ENCODE measurements at regions not wholly inside any gene's neighbourhood (a gene's known extent, or its start where the extent isn't known, plus 50 kb on each side); places are given as distances from the start of the nearest gene placed in this dataset.

DNA sequence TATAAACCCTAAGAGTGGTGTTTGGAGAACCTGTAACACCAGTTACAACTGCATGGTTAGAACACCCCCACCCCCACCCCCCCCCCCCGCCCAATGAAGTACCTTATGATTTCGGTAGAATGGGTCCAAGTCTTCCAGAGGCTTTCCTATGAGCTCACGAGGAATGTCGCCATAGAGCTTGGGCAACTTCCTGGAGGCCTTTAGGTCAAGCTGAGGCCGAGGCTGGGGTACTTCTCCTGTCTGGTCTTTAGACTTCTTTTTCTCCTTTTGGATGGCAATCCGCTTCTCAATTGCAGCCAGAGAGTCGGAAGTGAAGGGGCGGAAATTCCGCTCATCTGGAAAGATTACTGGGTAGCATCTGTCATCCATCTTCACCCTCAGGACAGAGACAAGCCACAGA lies 101.8 kb downstream of the SCN11A start:
- H3K9me3 ChIP-seq (ENCODE audit: control insufficient read depth, insufficient read depth, low read length), result no peaks in the 10 kb centered on the region
- H3K27ac ChIP-seq (ENCODE audit: low read length), result no peak overlapping the region
- H3K4me1 ChIP-seq (ENCODE audit: control insufficient read depth, insufficient read depth, low read length), result no peaks in the 10 kb centered on the region
- H3K4me3 ChIP-seq (ENCODE audit: low read length), result no peak overlapping the region
- DNase-seq (ENCODE audit: low read depth, low spot score), result no peak
- no peaks in the 10 kb centered on the region for H3K27me3 ChIP-seq (ENCODE audit: control insufficient read depth, insufficient read depth, low read length)
- no CpG with 5 or more reads among the region's 9 CpGs for WGBS (ENCODE audit: insufficient coverage, insufficient read length)
- H3K36me3 ChIP-seq (ENCODE audit: control insufficient read depth, insufficient read depth, low read length), result no peaks in the 10 kb centered on the region

DNA sequence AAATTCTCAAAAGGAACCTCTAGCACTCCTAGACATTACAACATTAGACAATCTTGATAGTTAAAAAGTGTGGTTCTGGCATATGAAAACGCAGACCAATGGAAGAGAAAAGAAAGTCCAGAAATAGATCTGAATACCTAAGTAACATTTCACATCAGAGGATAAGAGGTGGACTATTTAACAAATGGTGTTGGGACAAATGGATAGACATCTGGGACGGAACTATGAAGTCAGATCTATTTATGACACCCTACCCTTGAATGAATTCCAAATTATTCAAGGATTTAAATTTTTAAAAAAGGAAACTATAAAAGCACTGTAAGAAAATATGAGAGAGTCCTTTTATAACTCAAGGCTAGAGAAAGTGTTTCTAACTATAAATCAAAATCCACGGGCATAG lies 111.3 kb downstream of the SCN11A start:
- no peak overlapping the region for H3K27ac ChIP-seq (ENCODE audit: low read length)
- no peaks in the 10 kb centered on the region for H3K4me1 ChIP-seq (ENCODE audit: control insufficient read depth, insufficient read depth, low read length)
- H3K4me3 ChIP-seq (ENCODE audit: low read length), result no peak overlapping the region
- WGBS (ENCODE audit: insufficient coverage, insufficient read length), result no CpG with 5 or more reads among the region's 3 CpGs
- no peaks in the 10 kb centered on the region for H3K27me3 ChIP-seq (ENCODE audit: control insufficient read depth, insufficient read depth, low read length)
- H3K36me3 ChIP-seq (ENCODE audit: control insufficient read depth, insufficient read depth, low read length), result no peaks in the 10 kb centered on the region
- no peak for DNase-seq (ENCODE audit: low read depth, low spot score)
- H3K9me3 ChIP-seq (ENCODE audit: control insufficient read depth, insufficient read depth, low read length), result no peaks in the 10 kb centered on the region

DNA sequence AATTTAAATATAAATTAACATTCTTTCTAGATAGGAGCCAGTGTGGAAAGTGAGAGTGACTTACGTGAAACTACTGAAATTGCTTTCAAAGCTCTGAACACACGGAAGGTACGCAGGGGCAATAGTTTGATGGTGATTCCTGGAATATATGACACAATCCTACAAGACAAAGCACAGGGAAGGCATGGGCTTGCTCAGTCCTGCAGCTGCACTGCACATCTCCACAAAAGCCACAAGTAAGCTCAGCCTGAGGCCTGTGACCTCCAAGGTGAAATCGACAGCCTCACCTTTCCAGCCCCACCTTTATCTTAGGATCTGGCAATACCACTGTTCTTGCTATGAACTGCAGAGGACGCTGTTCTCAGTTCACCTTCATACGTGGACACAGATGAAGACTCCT lies 109.3 kb upstream of the SCN10A start:
- no peak for DNase-seq (ENCODE audit: low read depth, low spot score)
- no peaks in the 10 kb centered on the region for H3K36me3 ChIP-seq (ENCODE audit: control insufficient read depth, insufficient read depth, low read length)
- no peak overlapping the region for H3K27ac ChIP-seq (ENCODE audit: low read length)
- WGBS (ENCODE audit: insufficient coverage, insufficient read length), result no CpG with 5 or more reads among the region's 6 CpGs
- H3K4me1 ChIP-seq (ENCODE audit: control insufficient read depth, insufficient read depth, low read length), result no peaks in the 10 kb centered on the region
- H3K27me3 ChIP-seq (ENCODE audit: control insufficient read depth, insufficient read depth, low read length), result no peaks in the 10 kb centered on the region
- no peaks in the 10 kb centered on the region for H3K9me3 ChIP-seq (ENCODE audit: control insufficient read depth, insufficient read depth, low read length)
- no peak overlapping the region for H3K4me3 ChIP-seq (ENCODE audit: low read length)

DNA sequence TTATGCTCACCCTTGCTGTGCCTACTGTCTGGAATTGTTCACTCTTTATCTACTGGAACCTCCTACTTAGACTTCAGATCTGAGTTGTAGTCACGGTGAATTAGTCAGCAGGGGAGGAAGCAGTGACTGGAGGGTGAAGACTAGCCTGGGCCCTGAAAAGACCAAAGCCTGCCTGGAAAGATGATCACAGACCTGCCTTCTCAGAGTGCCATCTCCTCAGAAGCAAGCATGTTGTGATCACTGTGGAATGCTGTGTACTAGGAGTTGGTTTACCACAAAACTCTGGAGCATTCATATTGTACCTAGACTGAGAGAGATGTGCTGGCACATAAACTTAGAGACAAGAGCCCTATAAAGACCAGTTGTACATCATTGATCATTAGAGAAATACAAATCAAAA lies 100.7 kb upstream of the SCN10A start:
- DNase-seq (ENCODE audit: low read depth, low spot score), result no peak
- Histone ChIP-seq H3K4me3 (ENCODE audit: low read length) (no peak overlapping the region), H3K36me3 (ENCODE audit: control insufficient read depth, insufficient read depth, low read length) (no peaks in the 10 kb centered on the region), H3K27ac (ENCODE audit: low read length) (no peak overlapping the region), H3K9me3 (ENCODE audit: control insufficient read depth, insufficient read depth, low read length) (no peaks in the 10 kb centered on the region), H3K4me1 (ENCODE audit: control insufficient read depth, insufficient read depth, low read length) (no peaks in the 10 kb centered on the region), H3K27me3 (ENCODE audit: control insufficient read depth, insufficient read depth, low read length) (no peaks in the 10 kb centered on the region)
- WGBS (ENCODE audit: insufficient coverage, insufficient read length), result no CpG with 5 or more reads among the region's 1 CpG

DNA sequence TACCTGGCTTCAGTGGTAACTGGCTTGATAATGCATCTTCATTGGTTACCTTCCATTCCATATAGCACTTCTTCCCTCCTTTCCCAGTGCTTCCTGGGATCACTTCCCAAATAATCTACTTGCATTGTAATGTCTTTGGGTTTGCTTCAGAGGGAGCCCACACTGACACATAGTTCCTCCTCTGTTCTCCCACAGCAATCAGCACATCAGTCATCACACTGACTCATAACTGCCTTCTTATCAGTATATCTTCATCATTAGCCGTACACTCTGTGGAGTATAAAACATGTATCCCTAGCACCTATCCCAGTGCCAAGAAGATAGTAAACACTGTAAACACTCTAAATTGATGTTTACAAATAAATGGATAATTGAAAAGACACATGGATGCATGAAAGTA lies 91.4 kb upstream of the SCN10A start:
- Histone ChIP-seq H3K9me3 (ENCODE audit: control insufficient read depth, insufficient read depth, low read length) (no peaks in the 10 kb centered on the region), H3K36me3 (ENCODE audit: control insufficient read depth, insufficient read depth, low read length) (no peaks in the 10 kb centered on the region), H3K4me3 (ENCODE audit: low read length) (no peak overlapping the region), H3K27me3 (ENCODE audit: control insufficient read depth, insufficient read depth, low read length) (no peaks in the 10 kb centered on the region), H3K4me1 (ENCODE audit: control insufficient read depth, insufficient read depth, low read length) (no peaks in the 10 kb centered on the region), H3K27ac (ENCODE audit: low read length) (no peak overlapping the region)
- no peak for DNase-seq (ENCODE audit: low read depth, low spot score)
- no CpG with 5 or more reads among the region's 1 CpG for WGBS (ENCODE audit: insufficient coverage, insufficient read length)

DNA sequence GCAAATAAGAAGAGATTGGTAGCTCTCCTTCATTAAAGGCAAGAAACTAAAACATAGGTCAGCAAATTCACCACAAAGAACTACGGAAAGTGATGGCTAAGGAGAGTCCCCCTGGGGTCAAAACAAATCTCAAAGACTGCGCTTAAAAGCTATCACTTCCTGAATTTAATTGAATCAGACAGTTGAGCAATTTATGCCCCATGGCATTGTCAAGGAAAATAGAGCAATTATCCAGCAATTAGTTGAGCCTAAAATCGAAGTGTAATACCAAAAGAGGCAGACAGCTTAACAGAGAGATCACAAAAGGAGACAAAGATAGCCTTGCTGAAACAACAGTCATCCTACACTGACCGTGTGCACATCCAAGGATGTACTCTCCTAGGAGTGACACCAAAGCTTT lies 74.4 kb upstream of the SCN10A start:
- Histone ChIP-seq H3K4me1 (ENCODE audit: control insufficient read depth, insufficient read depth, low read length) (no peaks in the 10 kb centered on the region), H3K36me3 (ENCODE audit: control insufficient read depth, insufficient read depth, low read length) (no peaks in the 10 kb centered on the region), H3K4me3 (ENCODE audit: low read length) (no peak overlapping the region), H3K27me3 (ENCODE audit: control insufficient read depth, insufficient read depth, low read length) (no peaks in the 10 kb centered on the region), H3K9me3 (ENCODE audit: control insufficient read depth, insufficient read depth, low read length) (no peaks in the 10 kb centered on the region), H3K27ac (ENCODE audit: low read length) (no peak overlapping the region)
- DNase-seq (ENCODE audit: low read depth, low spot score), result no peak
- WGBS (ENCODE audit: insufficient coverage, insufficient read length), result no CpG with 5 or more reads among the region's 4 CpGs

DNA sequence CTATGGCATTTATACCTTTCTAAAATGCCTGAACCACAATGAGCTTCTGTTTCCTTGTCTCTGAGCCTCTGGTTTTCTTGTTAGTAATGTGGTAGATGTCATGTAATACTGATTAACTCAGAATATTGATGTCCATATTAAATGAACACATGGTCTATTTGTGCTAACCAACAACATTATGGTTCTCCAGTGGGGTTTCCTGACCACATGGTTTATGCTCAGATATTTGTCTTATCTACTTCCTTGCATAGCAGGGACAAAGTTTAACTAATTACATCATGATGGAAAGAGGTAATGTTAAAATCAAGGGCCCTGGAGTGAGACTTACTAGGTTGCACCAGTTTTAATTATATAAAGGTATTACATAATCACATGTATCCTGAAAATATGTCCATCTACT lies 62.6 kb upstream of the SCN10A start:
- Histone ChIP-seq H3K4me3 (ENCODE audit: low read length) (no peak overlapping the region), H3K27ac (ENCODE audit: low read length) (no peak overlapping the region), H3K27me3 (ENCODE audit: control insufficient read depth, insufficient read depth, low read length) (no peaks in the 10 kb centered on the region), H3K4me1 (ENCODE audit: control insufficient read depth, insufficient read depth, low read length) (no peaks in the 10 kb centered on the region), H3K9me3 (ENCODE audit: control insufficient read depth, insufficient read depth, low read length) (no peaks in the 10 kb centered on the region), H3K36me3 (ENCODE audit: control insufficient read depth, insufficient read depth, low read length) (no peaks in the 10 kb centered on the region)
- DNase-seq (ENCODE audit: low read depth, low spot score), result no peak

Measured in iPS DF 6.9 (cell line).